K562 (cell line): ENCODE measurements at regions not wholly inside any gene's neighbourhood (a gene's known extent, or its start where the extent isn't known, plus 50 kb on each side); places are given as distances from the start of the nearest gene placed in this dataset.

Experiments used
- ATF2 ChIP-seq: sonication (generic); formaldehyde crosslinking; IDR thresholded peaks from 2 replicates; pipeline ENCODE4 v1.8.1; 2022; ENCODE audit warnings: missing genetic modification reagents
- CHD2 ChIP-seq: IDR thresholded peaks from 2 replicates; pipeline ENCODE4 v1.6.1; 2011; ENCODE audit warnings: low read depth, low read length
- FOXP1 ChIP-seq: sonication (generic); formaldehyde crosslinking; IDR thresholded peaks from 2 replicates; pipeline ENCODE4 v1.8.0; 2022; ENCODE audit warnings: mild to moderate bottlenecking, missing genetic modification reagents
- LEF1 ChIP-seq: fragments of 450-650 bp; IDR thresholded peaks from 2 replicates; pipeline ENCODE4 v1.6.1; 2016; ENCODE audit warnings: mild to moderate bottlenecking
- NR2C1 ChIP-seq, 2 experiments: fragments of 450-650 bp; IDR thresholded peaks; 2 replicates each; pipeline ENCODE4 v1.6.1; 2017; ENCODE audit warnings: mild to moderate bottlenecking in 2 of 2, antibody characterized with exemption in 1 of 2, inconsistent platforms in 1 of 2, missing compliant biosample characterization in 1 of 2, missing genetic modification characterization in 1 of 2
- SAFB2 ChIP-seq: fragments of 200-400 bp; formaldehyde crosslinking; IDR thresholded peaks from 2 replicates; pipeline ENCODE4 v1.6.1; 2018; ENCODE audit warnings: borderline replicate concordance, low read length, low read depth, moderate library complexity; ENCODE audit not compliant: severe bottlenecking
- THRA ChIP-seq: fragments of 450-650 bp; IDR thresholded peaks from 2 replicates; pipeline ENCODE4 v1.6.1; 2017; ENCODE audit warnings: mild to moderate bottlenecking, moderate library complexity
- ZNF121 ChIP-seq: sonication (generic); formaldehyde crosslinking; conservative IDR thresholded peaks from 2 replicates; pipeline ENCODE4 v1.8.0; 2022; ENCODE audit warnings: missing genetic modification reagents
- ZNF316 ChIP-seq: fragments of 450-650 bp; IDR thresholded peaks from 2 replicates; pipeline ENCODE4 v1.6.1; 2016
- ZNF561 ChIP-seq: fragments of 450-650 bp; formaldehyde crosslinking; conservative IDR thresholded peaks from 2 replicates; pipeline ENCODE4 v1.4.0; 2020; ENCODE audit warnings: mild to moderate bottlenecking, moderate library complexity
- ZNF668 ChIP-seq: fragments of 250-450 bp; sonication (Bioruptor Pico); IDR thresholded peaks from 2 replicates; pipeline ENCODE4 v1.8.0; 2022; ENCODE audit warnings: mild to moderate bottlenecking, inconsistent platforms

GRCh38 chr13:63409791-63410351 is 1994.2 kb upstream of the PCDH20 start (continued):
- TF ChIP-seq ATF2 (CRISPR knock-in tag) (no peak), FOXP1 (CRISPR knock-in tag) (no peak), NR2C1 (IDR thresholded peaks at IDR 0.05) (no peak), NR2C1 (tag; IDR thresholded peaks at IDR 0.05) (no peak), THRA (no peak), ZNF561 (no peak), ZNF121 (no peak), CHD2 (no peak), ZNF668 (CRISPR knock-in tag) (no peak), LEF1 (no peak), SAFB2 (no peak), ZNF316 (no peak)
- TF ChIP-seq, all 486 proteins: peak for 0
